ENCODE measurements at regions not wholly inside any gene's neighbourhood (a gene's known extent, or its start where the extent isn't known, plus 50 kb on each side); places are given as distances from the start of the nearest gene placed in this dataset.

DNA sequence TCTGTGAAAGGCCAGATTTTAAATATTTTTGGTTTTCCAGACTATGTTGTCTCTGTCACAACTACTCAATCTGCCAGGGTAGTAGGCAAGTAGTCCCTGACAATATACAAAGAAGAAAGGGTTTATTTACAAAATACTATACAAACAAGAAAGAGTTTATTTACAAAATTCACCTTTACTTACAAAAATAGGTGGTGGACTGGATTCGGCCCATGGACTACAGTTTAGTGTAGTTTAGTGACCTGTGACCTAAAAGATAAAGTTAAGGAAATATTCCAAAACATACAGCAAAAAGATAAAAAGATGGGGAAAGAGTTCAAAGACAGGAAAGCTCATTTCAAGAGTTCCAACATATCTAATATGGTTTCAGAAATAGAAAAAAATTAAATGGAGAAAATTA is 52.9 kb upstream of the MAP10 start:
- H3K27me3 ChIP-seq (ENCODE audit: insufficient read depth, low read length) = no peaks in the 10 kb centered on the region
- H2AFZ ChIP-seq (ENCODE audit: low read depth, low read length, poor library complexity, severe bottlenecking) = no peak overlapping the region
- H3K4me1 ChIP-seq (ENCODE audit: control insufficient read depth in 1 of 2, insufficient read depth in 2 of 2, low read length in 2 of 2) = no peaks in the 10 kb centered on the region
- DNase-seq (ENCODE audit: low read depth, low spot score) = no peak
- no peak for TF ChIP-seq EGR1 (IDR thresholded peaks at IDR 0.05; ENCODE audit: low read depth)
- no peak for TF ChIP-seq FOSL1 (IDR thresholded peaks at IDR 0.05; ENCODE audit: low read depth)
- TF ChIP-seq, protein P1, sequence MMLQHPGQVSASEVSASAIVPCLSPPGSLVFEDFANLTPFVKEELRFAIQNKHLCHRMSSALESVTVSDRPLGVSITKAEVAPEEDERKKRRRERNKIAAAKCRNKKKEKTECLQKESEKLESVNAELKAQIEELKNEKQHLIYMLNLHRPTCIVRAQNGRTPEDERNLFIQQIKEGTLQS (IDR thresholded peaks at IDR 0.05) = no peak
- no peak for TF ChIP-seq CEBPB (IDR thresholded peaks at IDR 0.05; ENCODE audit: low read depth)
- TF ChIP-seq SP1 (IDR thresholded peaks at IDR 0.05; ENCODE audit: low read depth) = no peak
- TF ChIP-seq TCF7L2 (IDR thresholded peaks at IDR 0.05; ENCODE audit: borderline replicate concordance, extremely low read depth, insufficient read depth, insufficient read length) = no peak
- no peak for TF ChIP-seq ELF1 (IDR thresholded peaks at IDR 0.05; ENCODE audit: borderline replicate concordance, low read depth)
- TF ChIP-seq POLR2A (IDR thresholded peaks at IDR 0.05; ENCODE audit: borderline replicate concordance, extremely low read depth, insufficient read depth, insufficient read length) = no peak
- H3K9ac ChIP-seq (ENCODE audit: low read length) = no peak overlapping the region
- H3K9me2 ChIP-seq (ENCODE audit: insufficient read depth) = no peaks in the 10 kb centered on the region
- no peaks in the 10 kb centered on the region for H4K20me1 ChIP-seq (ENCODE audit: insufficient read depth)
- H3K9me3 ChIP-seq (ENCODE audit: control insufficient read depth in 1 of 2, insufficient read depth in 1 of 2, low read depth in 1 of 2, low read length in 2 of 2) = peaks cover 0 to 9% of the 10 kb centered on the region in 2 experiments; a peak in 2 of 4 replicates
- BruUV-seq (replicated peaks) = no TSS peak
- ChIA-PET POLR2A (no interaction called here), CTCF (no interaction called here), RAD21 (ENCODE audit: low non-redundant PET in 1 of 2, low total read pairs in 2 of 2, uncharacterized antibody in 2 of 2, unreplicated experiment in 2 of 2) (no interaction called here)
- H3K4me2 ChIP-seq (ENCODE audit: low read length) = no peak overlapping the region
- H3K36me3 ChIP-seq (ENCODE audit: control insufficient read depth in 1 of 2, insufficient read depth in 2 of 2, low read length in 2 of 2) = no peaks in the 10 kb centered on the region
- no peak for ATAC-seq
- intact Hi-C loops (cut with micrococcal nuclease) = no loop called here
- no peak overlapping the region for H3K27ac ChIP-seq (ENCODE audit: low read depth, low read length)
- H3K79me2 ChIP-seq (ENCODE audit: insufficient read depth, low read length) = no peaks in the 10 kb centered on the region
- no peak overlapping the region for H3K4me3 ChIP-seq (replicated peaks in 1 of 2; ENCODE audit: low read depth in 1 of 2, low read length in 2 of 2)

DNA sequence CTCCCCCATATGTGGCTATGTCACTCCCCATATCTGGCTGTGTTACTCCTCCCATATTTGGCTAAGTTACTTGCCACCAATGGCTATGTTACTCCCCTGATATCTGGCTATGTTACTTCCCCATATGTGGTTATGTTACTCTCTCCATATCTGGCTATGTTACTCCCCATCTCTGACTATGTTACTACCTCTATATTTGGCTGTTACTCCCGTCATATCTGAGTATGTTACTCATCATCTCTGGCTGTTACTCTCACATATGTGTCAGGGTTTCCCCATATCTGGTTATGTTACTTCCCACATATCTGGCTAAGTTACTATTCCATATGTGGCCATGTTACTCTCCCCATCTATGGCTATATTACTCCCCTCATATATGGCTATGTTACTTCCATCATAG is 50.3 kb upstream of the MAP10 start:
- BruUV-seq (replicated peaks) = no TSS peak
- no peaks in the 10 kb centered on the region for H3K9me2 ChIP-seq (ENCODE audit: insufficient read depth)
- H3K4me1 ChIP-seq (ENCODE audit: control insufficient read depth in 1 of 2, insufficient read depth in 2 of 2, low read length in 2 of 2) = no peaks in the 10 kb centered on the region
- H2AFZ ChIP-seq (ENCODE audit: low read depth, low read length, poor library complexity, severe bottlenecking) = no peak overlapping the region
- H3K4me3 ChIP-seq (replicated peaks in 1 of 2; ENCODE audit: low read depth in 1 of 2, low read length in 2 of 2) = no peak overlapping the region
- no peak overlapping the region for H3K27ac ChIP-seq (ENCODE audit: low read depth, low read length)
- H4K20me1 ChIP-seq (ENCODE audit: insufficient read depth) = no peaks in the 10 kb centered on the region
- DNase-seq (ENCODE audit: low read depth, low spot score) = no peak
- TF ChIP-seq SRF (IDR thresholded peaks at IDR 0.05; ENCODE audit: low read depth) = no peak
- no peak for TF ChIP-seq TCF7L2 (IDR thresholded peaks at IDR 0.05; ENCODE audit: borderline replicate concordance, extremely low read depth, insufficient read depth, insufficient read length)
- no peak for TF ChIP-seq ZNF274 (IDR thresholded peaks at IDR 0.05; ENCODE audit: low read depth, low read length)
- TF ChIP-seq, protein P1 (IDR thresholded peaks at IDR 0.05) = no peak
- no peak for TF ChIP-seq ZFX (IDR thresholded peaks at IDR 0.05)
- TF ChIP-seq, protein P2, sequence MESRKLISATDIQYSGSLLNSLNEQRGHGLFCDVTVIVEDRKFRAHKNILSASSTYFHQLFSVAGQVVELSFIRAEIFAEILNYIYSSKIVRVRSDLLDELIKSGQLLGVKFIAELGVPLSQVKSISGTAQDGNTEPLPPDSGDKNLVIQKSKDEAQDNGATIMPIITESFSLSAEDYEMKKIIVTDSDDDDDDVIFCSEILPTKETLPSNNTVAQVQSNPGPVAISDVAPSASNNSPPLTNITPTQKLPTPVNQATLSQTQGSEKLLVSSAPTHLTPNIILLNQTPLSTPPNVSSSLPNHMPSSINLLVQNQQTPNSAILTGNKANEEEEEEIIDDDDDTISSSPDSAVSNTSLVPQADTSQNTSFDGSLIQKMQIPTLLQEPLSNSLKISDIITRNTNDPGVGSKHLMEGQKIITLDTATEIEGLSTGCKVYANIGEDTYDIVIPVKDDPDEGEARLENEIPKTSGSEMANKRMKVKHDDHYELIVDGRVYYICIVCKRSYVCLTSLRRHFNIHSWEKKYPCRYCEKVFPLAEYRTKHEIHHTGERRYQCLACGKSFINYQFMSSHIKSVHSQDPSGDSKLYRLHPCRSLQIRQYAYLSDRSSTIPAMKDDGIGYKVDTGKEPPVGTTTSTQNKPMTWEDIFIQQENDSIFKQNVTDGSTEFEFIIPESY (IDR thresholded peaks at IDR 0.05; ENCODE audit: extremely low read depth, insufficient replicate concordance, low read length) = no peak
- no peak for TF ChIP-seq SIN3A (IDR thresholded peaks at IDR 0.05; ENCODE audit: low read depth)
- TF ChIP-seq FOSL1 (IDR thresholded peaks at IDR 0.05; ENCODE audit: low read depth) = no peak
- no peak for TF ChIP-seq EZH2phosphoT487 (IDR thresholded peaks at IDR 0.05; ENCODE audit: borderline replicate concordance)
- no peak for TF ChIP-seq EZH2 (IDR thresholded peaks at IDR 0.05)
- H3K9me3 ChIP-seq (ENCODE audit: control insufficient read depth in 1 of 2, insufficient read depth in 1 of 2, low read depth in 1 of 2, low read length in 2 of 2) = no peaks in the 10 kb centered on the region; a peak in 2 of 4 replicates
- no peaks in the 10 kb centered on the region for H3K79me2 ChIP-seq (ENCODE audit: insufficient read depth, low read length)
- H3K36me3 ChIP-seq (ENCODE audit: control insufficient read depth in 1 of 2, insufficient read depth in 2 of 2, low read length in 2 of 2) = no peaks in the 10 kb centered on the region
- no peak overlapping the region for H3K9ac ChIP-seq (ENCODE audit: low read length)
- H3K27me3 ChIP-seq (ENCODE audit: insufficient read depth, low read length) = no peaks in the 10 kb centered on the region
- POLR2A ChIA-PET = no interaction called here
- H3K4me2 ChIP-seq (ENCODE audit: low read length) = no peak overlapping the region
- intact Hi-C loops (cut with micrococcal nuclease) = no loop called here
- no peak for ATAC-seq
- RAD21 ChIA-PET (ENCODE audit: low non-redundant PET in 1 of 2, low total read pairs in 2 of 2, uncharacterized antibody in 2 of 2, unreplicated experiment in 2 of 2) = no interaction called here
- CTCF ChIA-PET = no interaction called here
